Lung microvascular endothelial cell (primary cell): ENCODE measurements at regions not wholly inside any gene's neighbourhood (a gene's known extent, or its start where the extent isn't known, plus 50 kb on each side); places are given as distances from the start of the nearest gene placed in this dataset.
"Not testable (repeated sequence)": the region's sequence is repeated elsewhere in the genome, so short reads cannot be mapped to it uniquely, and the experiment has no call there.

Experiments
- DNase-seq, 2 donors: peaks; one replicate each; pipeline versions ENCODE4 v3.0.0 to v3.0.0-alpha.2; 2010; ENCODE audit warnings: low read depth in 2 of 2

- no peak for DNase-seq
Measured at GRCh38 chr22:26967282-26967681, 309.9 kb downstream of the MIAT start.

GRCh38 chr22:26968859-26969523, 311.6 kb downstream of the MIAT start:
- DNase-seq, result no peak

GRCh38 chr22:26970809-26971394, 313.5 kb downstream of the MIAT start:
- no peak for DNase-seq

- no peak for DNase-seq
Measured at GRCh38 chr22:26972286-26972685, 314.9 kb downstream of the MIAT start.

GRCh38 chr22:26972915-26973314, 315.5 kb downstream of the MIAT start:
- DNase-seq, result not testable (repeated sequence)

GRCh38 chr22:26974034-26974433, 316.6 kb downstream of the MIAT start:
- no peak for DNase-seq

GRCh38 chr22:26974914-26975803, 317.8 kb downstream of the MIAT start:
- no peak for DNase-seq

GRCh38 chr22:26975865-26976264, 318.5 kb downstream of the MIAT start:
- no peak for DNase-seq

- DNase-seq, result no peak
Measured at GRCh38 chr22:26977741-26978376, 320.5 kb downstream of the MIAT start.

GRCh38 chr22:26979294-26979693, 321.9 kb downstream of the MIAT start:
- peak; percentile 3 to 8 for DNase-seq

GRCh38 chr22:26981111-26981510, 323.7 kb downstream of the MIAT start:
- DNase-seq, result no peak

- no peak for DNase-seq
Measured at GRCh38 chr22:26981541-26981940, 324.2 kb downstream of the MIAT start.

GRCh38 chr22:26983311-26983710, 325.9 kb downstream of the MIAT start:
- DNase-seq, result no peak

- DNase-seq, result no peak
Measured at GRCh38 chr22:26985206-26985605, 327.8 kb downstream of the MIAT start.

GRCh38 chr22:26985931-26986782, 328.8 kb downstream of the MIAT start:
- no peak for DNase-seq

- DNase-seq, result no peak
Measured at GRCh38 chr22:26986884-26987283, 329.5 kb downstream of the MIAT start.

- no peak for DNase-seq
Measured at GRCh38 chr22:26990503-26991189, 333.3 kb downstream of the MIAT start.

GRCh38 chr22:26992556-26992955, 335.2 kb downstream of the MIAT start:
- no peak for DNase-seq

- no peak for DNase-seq
Measured at GRCh38 chr22:26993886-26994285, 336.5 kb downstream of the MIAT start.

GRCh38 chr22:26994801-26995200, 337.4 kb downstream of the MIAT start:
- no peak for DNase-seq

- DNase-seq, result no peak
Measured at GRCh38 chr22:26995235-26995634, 337.8 kb downstream of the MIAT start.
